ENCODE measurements at regions not wholly inside any gene's neighbourhood (a gene's known extent, or its start where the extent isn't known, plus 50 kb on each side); places are given as distances from the start of the nearest gene placed in this dataset.

DNA sequence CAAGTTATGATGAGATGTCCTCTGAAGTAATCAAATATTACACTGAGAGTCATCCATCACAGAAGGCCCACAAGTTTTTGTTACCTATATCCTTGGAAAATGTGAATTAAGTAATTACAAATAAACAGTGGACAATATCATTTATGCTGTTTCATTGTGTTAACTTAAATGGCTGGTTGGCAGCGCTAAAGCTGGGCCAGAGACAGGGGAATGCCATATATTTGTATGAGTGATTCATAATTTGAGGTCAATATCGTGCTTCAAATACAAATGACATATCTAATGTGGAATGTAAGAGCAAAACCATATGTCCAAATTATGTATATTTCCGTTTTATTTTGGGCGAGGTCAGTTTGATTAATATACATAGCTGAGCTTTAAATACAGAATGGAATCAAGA is 1556.2 kb downstream of the SLITRK5 start:
- H3K36me3 ChIP-seq (ENCODE audit: control insufficient read depth in 1 of 2, insufficient read depth in 2 of 2, low read length in 2 of 2): no peaks in the 10 kb centered on the region
- no peaks in the 10 kb centered on the region for H3K4me1 ChIP-seq (ENCODE audit: control insufficient read depth in 1 of 2, insufficient read depth in 2 of 2, low read length in 2 of 2)
- H3K9me3 ChIP-seq (ENCODE audit: control insufficient read depth in 1 of 2, low read length in 2 of 2): peaks cover 4 to 6% of the 10 kb centered on the region in 2 donors
- no peak overlapping the region for H3K4me3 ChIP-seq (ENCODE audit: low read depth in 1 of 2, low read length in 2 of 2)
- H3K9ac ChIP-seq (ENCODE audit: low read depth in 1 of 2, low read length in 2 of 2): no peak overlapping the region
- no peak overlapping the region for H3K27ac ChIP-seq (ENCODE audit: low read depth, low read length)
- no peaks in the 10 kb centered on the region for H3K27me3 ChIP-seq (ENCODE audit: control insufficient read depth in 1 of 2, insufficient read depth in 2 of 2, low read length in 2 of 2)

- Histone ChIP-seq H3K27me3 (ENCODE audit: control insufficient read depth in 1 of 2, insufficient read depth in 2 of 2, low read length in 2 of 2) (no peaks in the 10 kb centered on the region), H3K27ac (ENCODE audit: low read depth, low read length) (no peak overlapping the region), H3K9me3 (ENCODE audit: control insufficient read depth in 1 of 2, low read length in 2 of 2) (peaks cover 3 to 5% of the 10 kb centered on the region in 2 donors), H3K9ac (ENCODE audit: low read depth in 1 of 2, low read length in 2 of 2) (no peak overlapping the region), H3K36me3 (ENCODE audit: control insufficient read depth in 1 of 2, insufficient read depth in 2 of 2, low read length in 2 of 2) (no peaks in the 10 kb centered on the region), H3K4me1 (ENCODE audit: control insufficient read depth in 1 of 2, insufficient read depth in 2 of 2, low read length in 2 of 2) (no peaks in the 10 kb centered on the region), H3K4me3 (ENCODE audit: low read depth in 1 of 2, low read length in 2 of 2) (no peak overlapping the region)
Observed at GRCh38 chr13:89238496-89238895, 1567.3 kb downstream of the SLITRK5 start.

DNA sequence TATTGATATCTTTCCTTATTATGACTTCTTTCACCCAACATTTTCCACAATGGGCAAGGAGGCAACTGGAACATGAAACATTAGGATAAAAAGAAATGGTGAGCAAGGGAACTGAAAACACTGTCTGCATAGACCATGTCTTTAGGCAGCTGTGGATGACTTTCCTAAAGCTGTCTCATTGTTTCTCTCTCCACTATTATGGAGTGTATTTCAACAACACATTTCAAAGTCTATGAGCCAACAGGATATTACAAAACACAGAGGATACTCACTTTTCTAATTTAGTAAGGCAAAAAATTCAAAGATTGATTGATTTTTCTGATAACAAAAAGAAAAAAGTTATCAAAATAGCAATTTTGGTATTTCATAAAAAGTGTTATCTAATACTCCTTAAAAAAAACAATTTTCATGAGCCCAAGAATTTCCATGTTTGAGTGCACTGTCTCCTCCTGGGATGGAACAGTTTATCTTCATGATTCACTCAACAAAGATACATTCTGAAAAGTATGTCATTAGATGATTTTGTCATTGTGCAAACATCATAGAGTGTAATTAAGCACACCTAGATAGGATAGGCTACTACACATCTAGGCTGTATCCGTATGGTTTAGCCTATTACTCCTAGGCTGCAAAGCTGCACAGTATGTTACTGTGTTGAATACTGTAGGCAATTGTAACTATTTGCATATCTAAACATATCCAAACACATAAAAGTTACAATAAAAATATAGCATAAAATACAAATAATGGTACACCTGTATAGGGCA is 1568.4 kb downstream of the SLITRK5 start:
- Histone ChIP-seq H3K27ac (ENCODE audit: low read depth, low read length) (no peak overlapping the region), H3K4me3 (ENCODE audit: low read depth in 1 of 2, low read length in 2 of 2) (no peak overlapping the region), H3K36me3 (ENCODE audit: control insufficient read depth in 1 of 2, insufficient read depth in 2 of 2, low read length in 2 of 2) (no peaks in the 10 kb centered on the region), H3K9me3 (ENCODE audit: control insufficient read depth in 1 of 2, low read length in 2 of 2) (peaks cover 3 to 5% of the 10 kb centered on the region in 2 donors), H3K27me3 (ENCODE audit: control insufficient read depth in 1 of 2, insufficient read depth in 2 of 2, low read length in 2 of 2) (no peaks in the 10 kb centered on the region), H3K4me1 (ENCODE audit: control insufficient read depth in 1 of 2, insufficient read depth in 2 of 2, low read length in 2 of 2) (no peaks in the 10 kb centered on the region), H3K9ac (ENCODE audit: low read depth in 1 of 2, low read length in 2 of 2) (no peak overlapping the region)

- Histone ChIP-seq H3K9ac (ENCODE audit: low read depth in 1 of 2, low read length in 2 of 2) (no peak overlapping the region), H3K36me3 (ENCODE audit: control insufficient read depth in 1 of 2, insufficient read depth in 2 of 2, low read length in 2 of 2) (no peaks in the 10 kb centered on the region), H3K27me3 (ENCODE audit: control insufficient read depth in 1 of 2, insufficient read depth in 2 of 2, low read length in 2 of 2) (no peaks in the 10 kb centered on the region), H3K4me1 (ENCODE audit: control insufficient read depth in 1 of 2, insufficient read depth in 2 of 2, low read length in 2 of 2) (no peaks in the 10 kb centered on the region), H3K4me3 (ENCODE audit: low read depth in 1 of 2, low read length in 2 of 2) (no peak overlapping the region), H3K27ac (ENCODE audit: low read depth, low read length) (no peak overlapping the region), H3K9me3 (ENCODE audit: control insufficient read depth in 1 of 2, low read length in 2 of 2) (peaks cover 8 to 18% of the 10 kb centered on the region in 2 donors)
Observed at GRCh38 chr13:89255844-89256406, 1584.8 kb downstream of the SLITRK5 start.

- H3K27ac ChIP-seq (ENCODE audit: low read depth, low read length): no peak overlapping the region
- H3K4me1 ChIP-seq (ENCODE audit: control insufficient read depth in 1 of 2, insufficient read depth in 2 of 2, low read length in 2 of 2): no peaks in the 10 kb centered on the region
- peaks cover 0 to 4% of the 10 kb centered on the region in 2 donors for H3K9me3 ChIP-seq (ENCODE audit: control insufficient read depth in 1 of 2, low read length in 2 of 2)
- H3K27me3 ChIP-seq (ENCODE audit: control insufficient read depth in 1 of 2, insufficient read depth in 2 of 2, low read length in 2 of 2): no peaks in the 10 kb centered on the region
- H3K4me3 ChIP-seq (ENCODE audit: low read depth in 1 of 2, low read length in 2 of 2): no peak overlapping the region
- no peak overlapping the region for H3K9ac ChIP-seq (ENCODE audit: low read depth in 1 of 2, low read length in 2 of 2)
- no peaks in the 10 kb centered on the region for H3K36me3 ChIP-seq (ENCODE audit: control insufficient read depth in 1 of 2, insufficient read depth in 2 of 2, low read length in 2 of 2)
Observed at GRCh38 chr13:89267734-89268133, 1596.6 kb downstream of the SLITRK5 start.

DNA sequence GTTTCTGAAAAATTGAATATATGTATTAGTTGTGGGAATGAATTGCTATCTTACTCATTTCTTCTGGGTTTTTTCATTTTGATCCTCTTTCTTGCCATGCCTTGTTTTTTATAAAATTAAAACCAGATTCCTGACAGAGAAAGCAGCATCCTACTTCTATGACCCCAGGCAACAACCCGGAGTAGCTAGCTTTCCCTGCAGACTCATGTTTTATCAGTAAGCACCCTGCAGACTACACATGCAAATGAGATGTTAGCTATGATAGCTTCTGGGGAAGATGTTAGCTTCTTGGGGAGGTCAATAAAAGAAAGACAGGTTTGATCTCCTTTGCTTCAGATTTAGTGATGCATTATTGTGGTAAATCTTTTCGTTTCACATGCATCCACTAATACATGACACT is 1598.6 kb downstream of the SLITRK5 start:
- Histone ChIP-seq H3K9ac (ENCODE audit: low read depth in 1 of 2, low read length in 2 of 2) (no peak overlapping the region), H3K9me3 (ENCODE audit: control insufficient read depth in 1 of 2, low read length in 2 of 2) (peaks cover 0 to 4% of the 10 kb centered on the region in 2 donors), H3K36me3 (ENCODE audit: control insufficient read depth in 1 of 2, insufficient read depth in 2 of 2, low read length in 2 of 2) (no peaks in the 10 kb centered on the region), H3K4me1 (ENCODE audit: control insufficient read depth in 1 of 2, insufficient read depth in 2 of 2, low read length in 2 of 2) (no peaks in the 10 kb centered on the region), H3K4me3 (ENCODE audit: low read depth in 1 of 2, low read length in 2 of 2) (no peak overlapping the region), H3K27ac (ENCODE audit: low read depth, low read length) (no peak overlapping the region), H3K27me3 (ENCODE audit: control insufficient read depth in 1 of 2, insufficient read depth in 2 of 2, low read length in 2 of 2) (no peaks in the 10 kb centered on the region)

GRCh38 chr13:89270736-89271135 is 1599.6 kb downstream of the SLITRK5 start:
- Histone ChIP-seq H3K9ac (ENCODE audit: low read depth in 1 of 2, low read length in 2 of 2) (no peak overlapping the region), H3K27me3 (ENCODE audit: control insufficient read depth in 1 of 2, insufficient read depth in 2 of 2, low read length in 2 of 2) (no peaks in the 10 kb centered on the region), H3K27ac (ENCODE audit: low read depth, low read length) (no peak overlapping the region), H3K9me3 (ENCODE audit: control insufficient read depth in 1 of 2, low read length in 2 of 2) (peaks cover 0 to 4% of the 10 kb centered on the region in 2 donors), H3K4me3 (ENCODE audit: low read depth in 1 of 2, low read length in 2 of 2) (no peak overlapping the region), H3K4me1 (ENCODE audit: control insufficient read depth in 1 of 2, insufficient read depth in 2 of 2, low read length in 2 of 2) (no peaks in the 10 kb centered on the region), H3K36me3 (ENCODE audit: control insufficient read depth in 1 of 2, insufficient read depth in 2 of 2, low read length in 2 of 2) (no peaks in the 10 kb centered on the region)

GRCh38 chr13:89279374-89279773 is 1608.2 kb downstream of the SLITRK5 start:
- no peak overlapping the region for H3K27ac ChIP-seq (ENCODE audit: low read depth, low read length)
- H3K36me3 ChIP-seq (ENCODE audit: control insufficient read depth in 1 of 2, insufficient read depth in 2 of 2, low read length in 2 of 2): no peaks in the 10 kb centered on the region
- peaks cover 0 to 19% of the 10 kb centered on the region in 2 donors for H3K9me3 ChIP-seq (ENCODE audit: control insufficient read depth in 1 of 2, low read length in 2 of 2)
- H3K27me3 ChIP-seq (ENCODE audit: control insufficient read depth in 1 of 2, insufficient read depth in 2 of 2, low read length in 2 of 2): no peaks in the 10 kb centered on the region
- H3K9ac ChIP-seq (ENCODE audit: low read depth in 1 of 2, low read length in 2 of 2): no peak overlapping the region
- no peaks in the 10 kb centered on the region for H3K4me1 ChIP-seq (ENCODE audit: control insufficient read depth in 1 of 2, insufficient read depth in 2 of 2, low read length in 2 of 2)
- no peak overlapping the region for H3K4me3 ChIP-seq (ENCODE audit: low read depth in 1 of 2, low read length in 2 of 2)

DNA sequence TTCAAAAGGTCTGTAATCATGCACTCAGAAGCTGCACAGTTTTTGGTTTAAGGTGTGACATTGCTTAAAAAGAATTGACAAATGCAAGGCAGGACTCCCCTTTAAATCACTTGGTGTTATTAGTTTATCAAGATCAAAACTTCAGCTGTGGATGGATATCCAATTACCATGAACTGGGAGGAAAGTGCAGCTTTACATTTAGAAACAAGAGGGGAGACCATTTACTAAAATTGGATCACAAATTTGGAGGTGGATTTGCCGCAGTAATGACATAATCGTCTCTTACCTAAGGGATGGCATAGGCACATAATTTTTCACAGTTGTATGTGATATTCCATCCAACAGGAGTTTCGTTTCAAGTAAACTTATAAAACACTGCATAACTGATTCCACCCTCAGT is 1610.2 kb downstream of the SLITRK5 start:
- Histone ChIP-seq H3K4me1 (ENCODE audit: control insufficient read depth in 1 of 2, insufficient read depth in 2 of 2, low read length in 2 of 2) (no peaks in the 10 kb centered on the region), H3K4me3 (ENCODE audit: low read depth in 1 of 2, low read length in 2 of 2) (no peak overlapping the region), H3K9me3 (ENCODE audit: control insufficient read depth in 1 of 2, low read length in 2 of 2) (peaks cover 0 to 19% of the 10 kb centered on the region in 2 donors), H3K36me3 (ENCODE audit: control insufficient read depth in 1 of 2, insufficient read depth in 2 of 2, low read length in 2 of 2) (no peaks in the 10 kb centered on the region), H3K27me3 (ENCODE audit: control insufficient read depth in 1 of 2, insufficient read depth in 2 of 2, low read length in 2 of 2) (no peaks in the 10 kb centered on the region), H3K9ac (ENCODE audit: low read depth in 1 of 2, low read length in 2 of 2) (no peak overlapping the region), H3K27ac (ENCODE audit: low read depth, low read length) (no peak overlapping the region)

- H3K27ac ChIP-seq (ENCODE audit: low read depth, low read length): no peak overlapping the region
- peaks cover 6 to 25% of the 10 kb centered on the region in 2 donors for H3K9me3 ChIP-seq (ENCODE audit: control insufficient read depth in 1 of 2, low read length in 2 of 2)
- no peak overlapping the region for H3K4me3 ChIP-seq (ENCODE audit: low read depth in 1 of 2, low read length in 2 of 2)
- H3K27me3 ChIP-seq (ENCODE audit: control insufficient read depth in 1 of 2, insufficient read depth in 2 of 2, low read length in 2 of 2): no peaks in the 10 kb centered on the region
- H3K36me3 ChIP-seq (ENCODE audit: control insufficient read depth in 1 of 2, insufficient read depth in 2 of 2, low read length in 2 of 2): no peaks in the 10 kb centered on the region
- no peaks in the 10 kb centered on the region for H3K4me1 ChIP-seq (ENCODE audit: control insufficient read depth in 1 of 2, insufficient read depth in 2 of 2, low read length in 2 of 2)
- no peak overlapping the region for H3K9ac ChIP-seq (ENCODE audit: low read depth in 1 of 2, low read length in 2 of 2)
Observed at GRCh38 chr13:89282241-89282640, 1611.1 kb downstream of the SLITRK5 start.
